ENCODE measurements at regions not wholly inside any gene's neighbourhood (a gene's known extent, or its start where the extent isn't known, plus 50 kb on each side); places are given as distances from the start of the nearest gene placed in this dataset.

DNA sequence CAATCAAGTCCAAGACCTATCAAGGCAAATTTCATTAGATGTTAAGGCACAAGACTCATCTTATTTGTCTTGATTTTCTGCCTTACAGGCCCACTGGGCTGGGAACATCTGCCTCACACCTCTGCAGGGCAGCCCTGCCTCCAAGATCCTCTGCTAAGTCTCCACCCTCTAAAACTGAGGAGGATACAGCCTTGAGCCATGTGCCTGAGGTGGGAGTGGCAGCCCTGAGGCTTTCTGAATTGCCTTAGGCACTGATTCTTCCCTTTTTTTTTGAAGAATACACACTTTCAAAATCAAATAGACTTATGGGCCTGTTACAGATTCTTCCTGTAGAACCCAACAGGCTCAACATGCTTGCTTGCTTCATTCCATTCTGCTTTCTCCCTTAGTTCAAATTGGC, 544.3 kb upstream of the ADAMTS5 start:
- Histone ChIP-seq H3K27me3 (replicated peaks; ENCODE audit: control insufficient read depth, insufficient read depth, low read length, poor library complexity, severe bottlenecking) (no peaks in the 10 kb centered on the region), H3K36me3 (ENCODE audit: control insufficient read depth, insufficient read depth, low read length) (no peaks in the 10 kb centered on the region), H3K4me1 (ENCODE audit: control insufficient read depth, insufficient read depth, low read length, poor library complexity, severe bottlenecking) (no peaks in the 10 kb centered on the region), H3K27ac (ENCODE audit: insufficient read depth, low read length, poor library complexity, severe bottlenecking) (no peak overlapping the region), H3K9me3 (ENCODE audit: control insufficient read depth, low read length) (no peaks in the 10 kb centered on the region), H3K4me3 (ENCODE audit: insufficient read depth, low read depth, low read length, poor library complexity, severe bottlenecking) (no peak overlapping the region)
- no peak for DNase-seq

DNA sequence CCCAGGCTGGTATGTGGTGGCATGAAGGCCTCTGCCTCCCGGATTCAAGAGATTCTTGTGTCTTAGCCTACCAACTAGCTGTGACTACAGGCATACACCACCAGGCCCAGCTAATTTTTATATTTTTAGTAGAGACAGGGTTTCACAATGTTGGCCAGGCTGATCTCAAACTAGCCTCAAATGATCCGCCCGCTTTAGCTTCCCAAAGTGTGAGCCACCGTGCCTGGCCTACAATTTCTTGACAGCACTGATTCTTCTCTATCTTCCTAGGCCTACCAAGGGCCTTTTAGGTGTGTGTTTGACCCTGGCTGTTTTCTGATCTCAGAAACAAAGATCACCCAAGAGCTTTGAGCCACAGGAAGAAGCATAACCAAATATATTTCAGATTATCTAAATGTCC, 540.8 kb upstream of the ADAMTS5 start:
- no peaks in the 10 kb centered on the region for H3K4me1 ChIP-seq (ENCODE audit: control insufficient read depth, insufficient read depth, low read length, poor library complexity, severe bottlenecking)
- no peak overlapping the region for H3K4me3 ChIP-seq (ENCODE audit: insufficient read depth, low read depth, low read length, poor library complexity, severe bottlenecking)
- no peaks in the 10 kb centered on the region for H3K27me3 ChIP-seq (replicated peaks; ENCODE audit: control insufficient read depth, insufficient read depth, low read length, poor library complexity, severe bottlenecking)
- DNase-seq, result no peak
- H3K36me3 ChIP-seq (ENCODE audit: control insufficient read depth, insufficient read depth, low read length), result no peaks in the 10 kb centered on the region
- no peaks in the 10 kb centered on the region for H3K9me3 ChIP-seq (ENCODE audit: control insufficient read depth, low read length)
- no peak overlapping the region for H3K27ac ChIP-seq (ENCODE audit: insufficient read depth, low read length, poor library complexity, severe bottlenecking)

DNA sequence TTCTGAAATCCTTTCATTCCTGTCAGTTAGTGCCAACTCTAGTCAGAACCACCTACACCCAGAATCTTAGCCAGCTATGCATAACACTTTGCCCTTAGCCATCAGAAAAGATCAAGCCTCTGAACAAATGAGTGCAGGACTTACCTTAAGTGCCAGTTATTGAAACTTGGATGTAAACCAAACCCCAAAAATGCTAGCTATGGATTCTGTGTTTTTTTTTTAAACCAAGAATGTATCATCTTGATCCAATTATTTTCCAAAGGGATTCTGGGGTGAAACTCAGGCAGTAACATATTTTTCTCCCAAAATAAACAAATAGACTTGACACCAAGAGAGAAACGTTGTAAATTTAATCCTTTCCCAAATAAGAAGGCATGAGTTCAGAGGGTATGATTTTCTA, 538.6 kb upstream of the ADAMTS5 start:
- Histone ChIP-seq H3K4me3 (ENCODE audit: insufficient read depth, low read depth, low read length, poor library complexity, severe bottlenecking) (no peak overlapping the region), H3K36me3 (ENCODE audit: control insufficient read depth, insufficient read depth, low read length) (no peaks in the 10 kb centered on the region), H3K9me3 (ENCODE audit: control insufficient read depth, low read length) (no peaks in the 10 kb centered on the region), H3K4me1 (ENCODE audit: control insufficient read depth, insufficient read depth, low read length, poor library complexity, severe bottlenecking) (no peaks in the 10 kb centered on the region), H3K27ac (ENCODE audit: insufficient read depth, low read length, poor library complexity, severe bottlenecking) (no peak overlapping the region), H3K27me3 (replicated peaks; ENCODE audit: control insufficient read depth, insufficient read depth, low read length, poor library complexity, severe bottlenecking) (no peaks in the 10 kb centered on the region)
- DNase-seq, result no peak

DNA sequence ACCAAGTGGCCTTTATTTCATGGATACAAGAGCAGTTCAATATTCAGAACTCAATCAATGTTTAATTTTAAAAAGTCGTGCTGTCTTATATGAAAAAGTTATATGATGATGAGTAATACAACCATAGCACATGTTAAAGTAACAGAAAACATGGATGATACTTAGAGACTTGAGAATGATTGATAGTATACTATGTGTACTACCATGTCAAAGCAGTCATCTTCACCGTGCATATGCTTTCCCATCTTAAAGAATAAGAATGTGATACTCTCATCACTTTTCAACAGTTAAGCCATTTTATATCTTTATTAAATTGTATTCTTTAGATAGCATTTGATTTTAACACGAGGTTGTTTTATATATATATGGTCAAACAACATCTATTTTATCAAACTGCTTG, 535.9 kb upstream of the ADAMTS5 start:
- Histone ChIP-seq H3K27ac (ENCODE audit: insufficient read depth, low read length, poor library complexity, severe bottlenecking) (no peak overlapping the region), H3K9me3 (ENCODE audit: control insufficient read depth, low read length) (no peaks in the 10 kb centered on the region), H3K27me3 (replicated peaks; ENCODE audit: control insufficient read depth, insufficient read depth, low read length, poor library complexity, severe bottlenecking) (no peaks in the 10 kb centered on the region), H3K36me3 (ENCODE audit: control insufficient read depth, insufficient read depth, low read length) (no peaks in the 10 kb centered on the region), H3K4me3 (ENCODE audit: insufficient read depth, low read depth, low read length, poor library complexity, severe bottlenecking) (no peak overlapping the region), H3K4me1 (ENCODE audit: control insufficient read depth, insufficient read depth, low read length, poor library complexity, severe bottlenecking) (no peaks in the 10 kb centered on the region)
- DNase-seq, result no peak

DNA sequence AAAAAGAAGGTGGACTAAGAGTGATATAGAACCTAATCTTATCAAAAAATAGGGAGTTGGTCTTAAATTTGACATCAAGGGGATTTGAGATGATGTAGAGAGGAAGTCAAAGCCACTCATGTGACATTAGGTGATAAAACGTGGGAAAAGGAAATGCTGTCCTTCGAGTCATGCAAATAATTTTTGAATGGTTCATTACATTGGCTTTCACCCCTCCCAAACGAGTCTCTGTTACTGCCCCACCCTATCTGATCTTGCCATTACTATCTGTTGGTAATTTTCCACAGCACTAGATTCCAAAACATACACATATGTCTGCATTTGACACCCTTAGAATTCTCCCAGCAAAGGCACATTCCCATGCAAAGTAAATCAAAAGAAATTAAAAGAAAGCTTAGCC, 531.1 kb upstream of the ADAMTS5 start:
- no peaks in the 10 kb centered on the region for H3K9me3 ChIP-seq (ENCODE audit: control insufficient read depth, low read length)
- H3K4me1 ChIP-seq (ENCODE audit: control insufficient read depth, insufficient read depth, low read length, poor library complexity, severe bottlenecking), result no peaks in the 10 kb centered on the region
- no peak overlapping the region for H3K27ac ChIP-seq (ENCODE audit: insufficient read depth, low read length, poor library complexity, severe bottlenecking)
- no peaks in the 10 kb centered on the region for H3K36me3 ChIP-seq (ENCODE audit: control insufficient read depth, insufficient read depth, low read length)
- H3K27me3 ChIP-seq (replicated peaks; ENCODE audit: control insufficient read depth, insufficient read depth, low read length, poor library complexity, severe bottlenecking), result no peaks in the 10 kb centered on the region
- H3K4me3 ChIP-seq (ENCODE audit: insufficient read depth, low read depth, low read length, poor library complexity, severe bottlenecking), result no peak overlapping the region
- no peak for DNase-seq

DNA sequence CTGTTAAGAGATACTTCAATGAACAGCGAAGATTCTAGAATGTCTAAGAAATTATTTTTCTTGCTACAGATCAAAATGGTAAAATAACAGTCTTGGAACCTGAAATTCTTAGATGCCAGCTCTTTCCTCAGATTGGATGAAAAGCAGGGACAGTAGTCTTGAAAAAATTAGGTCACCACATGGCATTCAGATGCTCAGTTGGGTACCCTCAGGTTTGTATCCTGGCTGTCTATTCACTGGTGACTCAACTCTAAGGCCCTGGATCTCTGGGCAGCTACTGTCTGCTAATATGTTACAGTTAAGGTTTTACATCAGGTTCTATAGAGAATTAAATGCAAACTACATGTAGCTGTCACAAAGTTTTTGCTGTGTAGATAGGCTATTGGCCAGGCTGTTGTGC, 528.9 kb upstream of the ADAMTS5 start:
- Histone ChIP-seq H3K4me3 (ENCODE audit: insufficient read depth, low read depth, low read length, poor library complexity, severe bottlenecking) (no peak overlapping the region), H3K4me1 (ENCODE audit: control insufficient read depth, insufficient read depth, low read length, poor library complexity, severe bottlenecking) (no peaks in the 10 kb centered on the region), H3K9me3 (ENCODE audit: control insufficient read depth, low read length) (no peaks in the 10 kb centered on the region), H3K27me3 (replicated peaks; ENCODE audit: control insufficient read depth, insufficient read depth, low read length, poor library complexity, severe bottlenecking) (no peaks in the 10 kb centered on the region), H3K27ac (ENCODE audit: insufficient read depth, low read length, poor library complexity, severe bottlenecking) (no peak overlapping the region), H3K36me3 (ENCODE audit: control insufficient read depth, insufficient read depth, low read length) (no peaks in the 10 kb centered on the region)
- DNase-seq, result no peak

DNA sequence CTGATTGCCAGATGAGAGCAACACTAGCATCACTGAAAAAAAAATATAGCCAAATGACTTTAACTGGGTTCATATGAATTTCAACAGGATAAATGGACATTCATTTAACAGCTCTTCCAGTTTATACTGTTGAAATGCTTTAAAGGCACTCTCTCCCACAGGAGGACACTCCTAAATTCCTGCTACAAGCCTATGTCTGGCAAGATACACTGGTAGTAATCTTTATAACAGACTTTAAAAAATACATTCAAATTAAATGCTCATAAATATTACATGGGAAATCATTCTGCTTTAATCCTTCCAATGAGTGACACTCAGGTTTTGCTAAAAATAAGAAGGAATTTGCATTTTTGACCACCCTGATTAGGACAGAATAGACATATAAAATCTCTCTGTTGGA, 526.7 kb upstream of the ADAMTS5 start:
- Histone ChIP-seq H3K4me3 (ENCODE audit: insufficient read depth, low read depth, low read length, poor library complexity, severe bottlenecking) (no peak overlapping the region), H3K27ac (ENCODE audit: insufficient read depth, low read length, poor library complexity, severe bottlenecking) (no peak overlapping the region), H3K9me3 (ENCODE audit: control insufficient read depth, low read length) (no peaks in the 10 kb centered on the region), H3K4me1 (ENCODE audit: control insufficient read depth, insufficient read depth, low read length, poor library complexity, severe bottlenecking) (no peaks in the 10 kb centered on the region), H3K27me3 (replicated peaks; ENCODE audit: control insufficient read depth, insufficient read depth, low read length, poor library complexity, severe bottlenecking) (no peaks in the 10 kb centered on the region), H3K36me3 (ENCODE audit: control insufficient read depth, insufficient read depth, low read length) (no peaks in the 10 kb centered on the region)
- no peak for DNase-seq

DNA sequence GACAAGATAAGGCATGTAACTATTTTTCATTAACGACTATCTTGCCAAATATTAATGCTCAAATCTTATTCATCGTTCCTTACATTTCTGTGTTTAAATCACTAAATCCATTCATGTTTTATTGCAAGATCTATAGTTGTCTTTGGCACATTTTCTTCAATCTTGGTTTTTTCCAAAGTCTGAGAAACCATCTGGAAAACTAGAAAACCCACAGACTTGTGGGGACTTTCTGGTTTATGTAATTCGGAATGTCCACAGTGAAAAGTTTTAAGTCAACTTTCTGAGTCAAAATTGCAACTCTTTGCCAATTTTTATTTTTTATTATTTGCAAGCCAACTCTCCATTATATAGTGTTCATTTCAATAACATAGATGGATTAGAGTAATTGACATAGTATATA, 520.8 kb upstream of the ADAMTS5 start:
- DNase-seq, result no peak
- H3K27me3 ChIP-seq (replicated peaks; ENCODE audit: control insufficient read depth, insufficient read depth, low read length, poor library complexity, severe bottlenecking), result no peaks in the 10 kb centered on the region
- H3K27ac ChIP-seq (ENCODE audit: insufficient read depth, low read length, poor library complexity, severe bottlenecking), result no peak overlapping the region
- no peaks in the 10 kb centered on the region for H3K4me1 ChIP-seq (ENCODE audit: control insufficient read depth, insufficient read depth, low read length, poor library complexity, severe bottlenecking)
- H3K36me3 ChIP-seq (ENCODE audit: control insufficient read depth, insufficient read depth, low read length), result no peaks in the 10 kb centered on the region
- no peaks in the 10 kb centered on the region for H3K9me3 ChIP-seq (ENCODE audit: control insufficient read depth, low read length)
- H3K4me3 ChIP-seq (ENCODE audit: insufficient read depth, low read depth, low read length, poor library complexity, severe bottlenecking), result no peak overlapping the region

DNA sequence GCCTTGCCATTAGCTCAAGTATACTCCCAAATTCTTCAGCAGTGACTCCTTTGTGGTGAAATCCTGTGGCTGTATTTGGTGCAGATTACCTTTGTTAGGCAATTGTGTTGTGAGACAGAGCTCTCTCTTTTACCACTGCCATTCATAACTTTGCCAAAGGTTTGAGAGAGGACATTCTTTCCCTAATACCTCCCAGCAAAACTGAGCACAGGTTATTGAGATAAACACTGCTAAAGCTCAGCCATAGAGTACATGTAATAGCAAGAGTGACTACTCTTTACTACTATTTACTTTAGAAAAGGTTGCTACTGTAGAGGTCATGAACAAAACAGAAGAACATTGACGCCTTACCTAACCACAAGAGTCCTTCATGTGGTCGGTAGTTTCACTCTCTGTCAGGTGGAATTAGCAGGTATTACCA, 514.0 kb upstream of the ADAMTS5 start:
- Histone ChIP-seq H3K4me1 (ENCODE audit: control insufficient read depth, insufficient read depth, low read length, poor library complexity, severe bottlenecking) (no peaks in the 10 kb centered on the region), H3K27ac (ENCODE audit: insufficient read depth, low read length, poor library complexity, severe bottlenecking) (no peak overlapping the region), H3K27me3 (replicated peaks; ENCODE audit: control insufficient read depth, insufficient read depth, low read length, poor library complexity, severe bottlenecking) (no peaks in the 10 kb centered on the region), H3K36me3 (ENCODE audit: control insufficient read depth, insufficient read depth, low read length) (no peaks in the 10 kb centered on the region), H3K9me3 (ENCODE audit: control insufficient read depth, low read length) (no peaks in the 10 kb centered on the region), H3K4me3 (ENCODE audit: insufficient read depth, low read depth, low read length, poor library complexity, severe bottlenecking) (no peak overlapping the region)
- no peak for DNase-seq

DNA sequence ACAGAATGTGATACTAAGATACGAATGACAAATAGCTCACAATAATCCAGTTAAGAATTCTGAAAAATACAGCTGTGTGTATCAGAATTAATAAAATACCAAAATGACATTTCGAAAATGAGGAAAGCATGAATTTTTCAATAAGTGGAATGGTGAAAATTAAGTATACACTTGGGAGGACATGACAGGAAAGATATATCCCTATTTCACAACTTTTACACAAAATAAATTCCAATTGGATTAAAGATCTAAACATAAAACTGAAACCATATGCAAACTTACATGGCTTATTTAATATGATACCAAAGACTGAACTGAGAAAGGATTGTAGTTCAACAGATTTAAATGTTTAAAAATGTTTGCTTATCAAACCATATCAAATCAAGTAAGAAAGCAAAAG, 510.4 kb upstream of the ADAMTS5 start:
- Histone ChIP-seq H3K4me3 (ENCODE audit: insufficient read depth, low read depth, low read length, poor library complexity, severe bottlenecking) (no peak overlapping the region), H3K4me1 (ENCODE audit: control insufficient read depth, insufficient read depth, low read length, poor library complexity, severe bottlenecking) (no peaks in the 10 kb centered on the region), H3K27ac (ENCODE audit: insufficient read depth, low read length, poor library complexity, severe bottlenecking) (no peak overlapping the region), H3K27me3 (replicated peaks; ENCODE audit: control insufficient read depth, insufficient read depth, low read length, poor library complexity, severe bottlenecking) (no peaks in the 10 kb centered on the region), H3K9me3 (ENCODE audit: control insufficient read depth, low read length) (no peaks in the 10 kb centered on the region), H3K36me3 (ENCODE audit: control insufficient read depth, insufficient read depth, low read length) (no peaks in the 10 kb centered on the region)
- DNase-seq, result no peak

DNA sequence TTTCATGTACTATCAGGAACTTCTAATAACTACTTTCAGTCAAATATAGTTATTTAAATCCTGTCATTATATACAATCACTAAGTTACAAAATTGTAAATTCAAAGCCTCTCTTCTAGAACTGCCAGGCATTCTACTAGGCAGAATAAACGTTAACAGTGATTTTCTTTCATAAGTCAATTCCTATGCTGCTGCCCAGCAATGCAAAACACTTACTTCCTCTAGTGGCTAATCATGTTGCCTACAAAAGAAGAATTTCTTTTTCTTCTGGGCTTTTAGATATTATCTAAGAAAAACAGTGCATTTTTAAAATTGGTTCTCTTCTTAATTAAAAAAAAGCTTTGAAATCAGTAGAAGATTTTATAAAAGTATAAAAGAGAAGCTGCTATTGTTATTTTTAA, 509.8 kb upstream of the ADAMTS5 start:
- DNase-seq, result no peak
- no peaks in the 10 kb centered on the region for H3K9me3 ChIP-seq (ENCODE audit: control insufficient read depth, low read length)
- no peak overlapping the region for H3K27ac ChIP-seq (ENCODE audit: insufficient read depth, low read length, poor library complexity, severe bottlenecking)
- no peaks in the 10 kb centered on the region for H3K27me3 ChIP-seq (replicated peaks; ENCODE audit: control insufficient read depth, insufficient read depth, low read length, poor library complexity, severe bottlenecking)
- H3K4me3 ChIP-seq (ENCODE audit: insufficient read depth, low read depth, low read length, poor library complexity, severe bottlenecking), result no peak overlapping the region
- H3K36me3 ChIP-seq (ENCODE audit: control insufficient read depth, insufficient read depth, low read length), result no peaks in the 10 kb centered on the region
- H3K4me1 ChIP-seq (ENCODE audit: control insufficient read depth, insufficient read depth, low read length, poor library complexity, severe bottlenecking), result no peaks in the 10 kb centered on the region

Data from effector memory CD4-positive, alpha-beta T cell (primary cell).